GM10248 (cell line): ENCODE measurements at regions not wholly inside any gene's neighbourhood (a gene's known extent, or its start where the extent isn't known, plus 50 kb on each side); places are given as distances from the start of the nearest gene placed in this dataset.
"Not testable (repeated sequence)": the region's sequence is repeated elsewhere in the genome, so short reads cannot be mapped to it uniquely, and the experiment has no call there.

ENCODE experiments used
- CTCF ChIA-PET: fragments of 300-600 bp; sonication (Branson Sonifier 250); formaldehyde crosslinking; extraction: SDS; loops from one replicate; lab custom pipeline; 2021; ENCODE audit warnings: antibody characterized with exemption; lab: Yijun Ruan, JAX
- POLR2A ChIA-PET: fragments of 350-650 bp; sonication (Branson Sonifier 250); formaldehyde crosslinking; extraction: SDS; loops from one replicate; lab custom pipeline; 2020; ENCODE audit warnings: antibody characterized with exemption; lab: Yijun Ruan, JAX
- DNase-seq: peaks from one replicate; pipeline ENCODE4 v3.0.0; 2012; ENCODE audit errors: extremely low spot score
- CTCF ChIP-seq: IDR thresholded peaks from 2 replicates; pipeline ENCODE4 v1.5.1; 2012; ENCODE audit warnings: mild to moderate bottlenecking, low read depth; ENCODE audit errors: extremely low read depth, missing control alignments, control extremely low read depth

GRCh38 chr15:75770131-75770530 lies 57.5 kb upstream of the CSPG4 start:
- POLR2A ChIA-PET = no interaction called here
- CTCF ChIA-PET = interaction anchor here (1.3 kb wide), 1 partner anchor 31 kb away, joined by 4 read pairs; no protein-coding TSS in a partner anchor
- no peak for TF ChIP-seq CTCF
- DNase-seq = no peak

- POLR2A ChIA-PET = not testable (repeated sequence)
- CTCF ChIA-PET = interaction anchor here (1.0 to 1.9 kb wide), 3 partner anchors 11 to 47 kb away, joined by 3 to 8 read pairs (median 3); no protein-coding TSS in a partner anchor
These were observed 55.9 kb upstream of the CSPG4 start for GRCh38 chr15:75768526-75768925.

GRCh38 chr15:75765551-75766305 lies 53.1 kb upstream of the CSPG4 start:
- POLR2A ChIA-PET, DNase-seq: not testable (repeated sequence)
- CTCF ChIA-PET = interaction anchor here (1.6 kb wide), 1 partner anchor 11 kb away, joined by 5 read pairs; no protein-coding TSS in a partner anchor

More at GRCh38 chr15:75768526-75768925, 55.9 kb upstream of the CSPG4 start:
- not testable (repeated sequence) for DNase-seq

- DNase-seq, POLR2A ChIA-PET, CTCF ChIA-PET: not testable (repeated sequence)
These were observed 52.4 kb upstream of the CSPG4 start for GRCh38 chr15:75764845-75765550.

- POLR2A ChIA-PET, DNase-seq: not testable (repeated sequence)
- CTCF ChIA-PET = interaction anchor here (0.7 to 1.4 kb wide), 2 partner anchors 31 to 35 kb away, joined by 3 read pairs; no protein-coding TSS in a partner anchor
These were observed 51.3 kb upstream of the CSPG4 start for GRCh38 chr15:75763635-75764600.

- POLR2A ChIA-PET = no interaction called here
- TF ChIP-seq CTCF = no peak
- DNase-seq = no peak
- CTCF ChIA-PET = interaction anchor here (0.7 to 1.4 kb wide), 2 partner anchors 30 to 35 kb away, joined by 3 read pairs; no protein-coding TSS in a partner anchor
These were observed 50.5 kb upstream of the CSPG4 start for GRCh38 chr15:75763137-75763611.
